ENCODE measurements at regions not wholly inside any gene's neighbourhood (a gene's known extent, or its start where the extent isn't known, plus 50 kb on each side); places are given as distances from the start of the nearest gene placed in this dataset.

DNA sequence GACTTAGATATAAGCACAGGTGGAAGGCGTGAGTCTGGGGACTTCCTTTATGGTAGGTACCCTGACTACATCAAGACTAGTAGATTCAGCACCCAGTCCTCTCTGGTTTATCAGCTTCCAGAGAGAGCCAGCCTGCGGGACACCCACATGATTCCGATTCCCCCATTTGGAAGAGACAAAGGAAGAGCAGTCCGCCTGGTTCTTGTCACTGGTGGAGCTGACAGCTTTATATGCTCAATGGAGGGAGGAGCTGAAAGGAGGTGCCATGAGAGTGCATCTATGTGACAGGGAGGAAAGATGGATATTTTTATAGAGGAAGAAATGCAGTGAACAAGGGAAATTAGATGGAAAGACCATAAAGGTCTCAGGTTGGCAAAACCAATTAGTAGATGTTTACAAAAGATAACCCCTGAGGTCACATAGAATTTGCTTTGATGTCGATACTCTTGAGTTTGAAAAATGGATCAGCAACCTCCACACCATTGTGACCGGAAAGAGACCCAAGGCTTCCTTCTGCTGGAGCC is 437.7 kb downstream of the PMP22 start:
- Histone ChIP-seq H3K9ac (ENCODE audit: insufficient read depth, low read depth, low read length) (no peak overlapping the region), H3K9me3 (ENCODE audit: low read length) (0 out of 2 replicates have a peak, but pooled peaks cover 8% of the 10 kb centered on the region), H3K4me2 (ENCODE audit: low read depth, low read length) (no peak overlapping the region), H2AFZ (ENCODE audit: low read length) (no peak overlapping the region), H3K4me3 (replicated peaks in 1 of 3; ENCODE audit: insufficient read depth in 1 of 3, low read depth in 2 of 3, low read length in 3 of 3) (no peak overlapping the region), H3K36me3 (replicated peaks in 1 of 2; ENCODE audit: control insufficient read depth in 1 of 2, insufficient read depth in 2 of 2, low read length in 2 of 2) (no peaks in the 10 kb centered on the region), H3K27ac (ENCODE audit: extremely low read length, insufficient read depth, low read length) (no peak overlapping the region), H3K79me2 (ENCODE audit: insufficient read depth, low read length) (no peaks in the 10 kb centered on the region), H3K4me1 (ENCODE audit: insufficient read depth, low read length) (no peaks in the 10 kb centered on the region), H3K27me3 (ENCODE audit: control insufficient read depth in 1 of 2, insufficient read depth in 2 of 2, low read length in 2 of 2) (no peaks in the 10 kb centered on the region; a peak in 1 of 5 replicates), H4K20me1 (ENCODE audit: insufficient read depth, low read length) (no peaks in the 10 kb centered on the region)
- BruUV-seq (replicated peaks), result no TSS peak
- 29% methylated on average over 6 of the region's 6 CpGs for WGBS (ENCODE audit: low lambda C conversion rate)
- DNase-seq (ENCODE audit: low spot score) (no peak), FAIRE-seq (no peak), ATAC-seq (no peak)
- ChIA-PET POLR2A (no interaction called here), CTCF (ENCODE audit: low intra/inter-chr PET ratio, low total read pairs) (no interaction called here)
- intact Hi-C loops (cut with micrococcal nuclease; ENCODE audit: unreplicated experiment) (loop anchor here (5.0 kb wide), 1 partner anchor 185 kb away; no protein-coding TSS in a partner anchor), in situ Hi-C loops (cut with HindIII; ENCODE audit: extremely low pct_ligation_motif_present, low pct_unique_long_range_greater_than_20kb) (no loop called here)
- TF ChIP-seq KLF9 (CRISPR knock-in tag; IDR thresholded peaks at IDR 0.05; ENCODE audit: low read depth) (no peak), CHD2 (IDR thresholded peaks at IDR 0.05; ENCODE audit: low read depth, low read length) (no peak), CBFB (CRISPR knock-in tag; IDR thresholded peaks at IDR 0.05) (no peak), CENPX (CRISPR knock-in tag; IDR thresholded peaks at IDR 0.05) (no peak), ZNF232 (CRISPR knock-in tag; IDR thresholded peaks at IDR 0.05; ENCODE audit: borderline replicate concordance) (no peak), TP53 (CRISPR knock-in tag; conservative IDR thresholded peaks at IDR 0.05) (no peak)
- TF ChIP-seq, protein P1, sequence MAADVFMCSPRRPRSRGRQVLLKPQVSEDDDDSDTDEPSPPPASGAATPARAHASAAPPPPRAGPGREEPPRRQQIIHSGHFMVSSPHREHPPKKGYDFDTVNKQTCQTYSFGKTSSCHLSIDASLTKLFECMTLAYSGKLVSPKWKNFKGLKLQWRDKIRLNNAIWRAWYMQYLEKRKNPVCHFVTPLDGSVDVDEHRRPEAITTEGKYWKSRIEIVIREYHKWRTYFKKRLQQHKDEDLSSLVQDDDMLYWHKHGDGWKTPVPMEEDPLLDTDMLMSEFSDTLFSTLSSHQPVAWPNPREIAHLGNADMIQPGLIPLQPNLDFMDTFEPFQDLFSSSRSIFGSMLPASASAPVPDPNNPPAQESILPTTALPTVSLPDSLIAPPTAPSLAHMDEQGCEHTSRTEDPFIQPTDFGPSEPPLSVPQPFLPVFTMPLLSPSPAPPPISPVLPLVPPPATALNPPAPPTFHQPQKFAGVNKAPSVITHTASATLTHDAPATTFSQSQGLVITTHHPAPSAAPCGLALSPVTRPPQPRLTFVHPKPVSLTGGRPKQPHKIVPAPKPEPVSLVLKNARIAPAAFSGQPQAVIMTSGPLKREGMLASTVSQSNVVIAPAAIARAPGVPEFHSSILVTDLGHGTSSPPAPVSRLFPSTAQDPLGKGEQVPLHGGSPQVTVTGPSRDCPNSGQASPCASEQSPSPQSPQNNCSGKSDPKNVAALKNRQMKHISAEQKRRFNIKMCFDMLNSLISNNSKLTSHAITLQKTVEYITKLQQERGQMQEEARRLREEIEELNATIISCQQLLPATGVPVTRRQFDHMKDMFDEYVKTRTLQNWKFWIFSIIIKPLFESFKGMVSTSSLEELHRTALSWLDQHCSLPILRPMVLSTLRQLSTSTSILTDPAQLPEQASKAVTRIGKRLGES (CRISPR knock-in tag; IDR thresholded peaks at IDR 0.05; ENCODE audit: borderline replicate concordance), result no peak
- TF ChIP-seq, protein P2, sequence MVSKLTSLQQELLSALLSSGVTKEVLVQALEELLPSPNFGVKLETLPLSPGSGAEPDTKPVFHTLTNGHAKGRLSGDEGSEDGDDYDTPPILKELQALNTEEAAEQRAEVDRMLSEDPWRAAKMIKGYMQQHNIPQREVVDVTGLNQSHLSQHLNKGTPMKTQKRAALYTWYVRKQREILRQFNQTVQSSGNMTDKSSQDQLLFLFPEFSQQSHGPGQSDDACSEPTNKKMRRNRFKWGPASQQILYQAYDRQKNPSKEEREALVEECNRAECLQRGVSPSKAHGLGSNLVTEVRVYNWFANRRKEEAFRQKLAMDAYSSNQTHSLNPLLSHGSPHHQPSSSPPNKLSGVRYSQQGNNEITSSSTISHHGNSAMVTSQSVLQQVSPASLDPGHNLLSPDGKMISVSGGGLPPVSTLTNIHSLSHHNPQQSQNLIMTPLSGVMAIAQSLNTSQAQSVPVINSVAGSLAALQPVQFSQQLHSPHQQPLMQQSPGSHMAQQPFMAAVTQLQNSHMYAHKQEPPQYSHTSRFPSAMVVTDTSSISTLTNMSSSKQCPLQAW (CRISPR knock-in tag; IDR thresholded peaks at IDR 0.05), result no peak
- TF ChIP-seq, protein P3, sequence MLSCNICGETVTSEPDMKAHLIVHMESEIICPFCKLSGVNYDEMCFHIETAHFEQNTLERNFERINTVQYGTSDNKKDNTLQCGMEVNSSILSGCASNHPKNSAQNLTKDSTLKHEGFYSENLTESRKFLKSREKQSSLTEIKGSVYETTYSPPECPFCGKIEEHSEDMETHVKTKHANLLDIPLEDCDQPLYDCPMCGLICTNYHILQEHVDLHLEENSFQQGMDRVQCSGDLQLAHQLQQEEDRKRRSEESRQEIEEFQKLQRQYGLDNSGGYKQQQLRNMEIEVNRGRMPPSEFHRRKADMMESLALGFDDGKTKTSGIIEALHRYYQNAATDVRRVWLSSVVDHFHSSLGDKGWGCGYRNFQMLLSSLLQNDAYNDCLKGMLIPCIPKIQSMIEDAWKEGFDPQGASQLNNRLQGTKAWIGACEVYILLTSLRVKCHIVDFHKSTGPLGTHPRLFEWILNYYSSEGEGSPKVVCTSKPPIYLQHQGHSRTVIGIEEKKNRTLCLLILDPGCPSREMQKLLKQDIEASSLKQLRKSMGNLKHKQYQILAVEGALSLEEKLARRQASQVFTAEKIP (CRISPR knock-in tag; IDR thresholded peaks at IDR 0.05; ENCODE audit: borderline replicate concordance), result no peak
- TF ChIP-seq, protein P4, sequence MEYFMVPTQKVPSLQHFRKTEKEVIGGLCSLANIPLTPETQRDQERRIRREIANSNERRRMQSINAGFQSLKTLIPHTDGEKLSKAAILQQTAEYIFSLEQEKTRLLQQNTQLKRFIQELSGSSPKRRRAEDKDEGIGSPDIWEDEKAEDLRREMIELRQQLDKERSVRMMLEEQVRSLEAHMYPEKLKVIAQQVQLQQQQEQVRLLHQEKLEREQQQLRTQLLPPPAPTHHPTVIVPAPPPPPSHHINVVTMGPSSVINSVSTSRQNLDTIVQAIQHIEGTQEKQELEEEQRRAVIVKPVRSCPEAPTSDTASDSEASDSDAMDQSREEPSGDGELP (IDR thresholded peaks at IDR 0.05; ENCODE audit: borderline replicate concordance, low read depth), result no peak
- TF ChIP-seq, protein P5, sequence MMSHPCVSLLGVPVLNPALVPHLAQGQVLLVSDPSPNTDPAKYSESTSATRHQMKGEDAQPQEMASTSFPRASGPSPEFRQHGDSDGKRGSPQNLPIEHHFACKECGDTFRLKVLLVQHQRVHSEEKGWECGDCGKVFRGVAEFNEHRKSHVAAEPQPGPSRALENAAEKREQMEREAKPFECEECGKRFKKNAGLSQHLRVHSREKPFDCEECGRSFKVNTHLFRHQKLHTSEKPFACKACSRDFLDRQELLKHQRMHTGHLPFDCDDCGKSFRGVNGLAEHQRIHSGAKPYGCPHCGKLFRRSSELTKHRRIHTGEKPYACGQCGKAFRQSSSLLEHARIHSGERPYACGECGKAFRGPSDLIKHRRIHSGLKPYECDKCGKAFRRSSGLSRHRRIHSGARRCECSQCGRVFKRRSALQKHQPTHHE (CRISPR knock-in tag; IDR thresholded peaks at IDR 0.05; ENCODE audit: borderline replicate concordance), result no peak
- TF ChIP-seq, protein P6, sequence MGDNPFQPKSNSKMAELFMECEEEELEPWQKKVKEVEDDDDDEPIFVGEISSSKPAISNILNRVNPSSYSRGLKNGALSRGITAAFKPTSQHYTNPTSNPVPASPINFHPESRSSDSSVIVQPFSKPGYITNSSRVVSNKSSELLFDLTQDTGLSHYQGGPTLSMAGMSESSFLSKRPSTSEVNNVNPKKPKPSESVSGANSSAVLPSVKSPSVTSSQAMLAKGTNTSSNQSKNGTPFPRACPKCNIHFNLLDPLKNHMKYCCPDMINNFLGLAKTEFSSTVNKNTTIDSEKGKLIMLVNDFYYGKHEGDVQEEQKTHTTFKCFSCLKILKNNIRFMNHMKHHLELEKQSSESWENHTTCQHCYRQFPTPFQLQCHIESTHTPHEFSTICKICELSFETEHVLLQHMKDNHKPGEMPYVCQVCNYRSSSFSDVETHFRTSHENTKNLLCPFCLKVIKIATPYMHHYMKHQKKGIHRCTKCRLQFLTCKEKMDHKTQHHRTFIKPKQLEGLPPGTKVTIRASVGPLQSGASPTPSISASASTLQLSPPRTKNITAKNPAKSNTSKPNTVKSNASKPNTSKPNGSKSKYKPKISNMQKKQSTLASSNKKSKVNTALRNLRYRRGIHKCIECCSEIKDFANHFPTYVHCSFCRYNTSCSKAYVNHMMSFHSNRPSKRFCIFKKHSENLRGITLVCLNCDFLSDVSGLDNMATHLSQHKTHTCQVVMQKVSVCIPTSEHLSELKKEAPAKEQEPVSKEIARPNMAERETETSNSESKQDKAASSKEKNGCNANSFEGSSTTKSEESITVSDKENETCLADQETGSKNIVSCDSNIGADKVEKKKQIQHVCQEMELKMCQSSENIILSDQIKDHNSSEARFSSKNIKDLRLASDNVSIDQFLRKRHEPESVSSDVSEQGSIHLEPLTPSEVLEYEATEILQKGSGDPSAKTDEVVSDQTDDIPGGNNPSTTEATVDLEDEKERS (CRISPR knock-in tag; IDR thresholded peaks at IDR 0.05), result no peak

Measured in HepG2 (cell line).